AML-193 (cell line): ENCODE measurements at regions not wholly inside any gene's neighbourhood (a gene's known extent, or its start where the extent isn't known, plus 50 kb on each side); places are given as distances from the start of the nearest gene placed in this dataset.

Experiments used
- DNase-seq, 2 experiments: peaks; one replicate each; lab custom pipeline; 2025; lab: John Stamatoyannopoulos, UW

DNA sequence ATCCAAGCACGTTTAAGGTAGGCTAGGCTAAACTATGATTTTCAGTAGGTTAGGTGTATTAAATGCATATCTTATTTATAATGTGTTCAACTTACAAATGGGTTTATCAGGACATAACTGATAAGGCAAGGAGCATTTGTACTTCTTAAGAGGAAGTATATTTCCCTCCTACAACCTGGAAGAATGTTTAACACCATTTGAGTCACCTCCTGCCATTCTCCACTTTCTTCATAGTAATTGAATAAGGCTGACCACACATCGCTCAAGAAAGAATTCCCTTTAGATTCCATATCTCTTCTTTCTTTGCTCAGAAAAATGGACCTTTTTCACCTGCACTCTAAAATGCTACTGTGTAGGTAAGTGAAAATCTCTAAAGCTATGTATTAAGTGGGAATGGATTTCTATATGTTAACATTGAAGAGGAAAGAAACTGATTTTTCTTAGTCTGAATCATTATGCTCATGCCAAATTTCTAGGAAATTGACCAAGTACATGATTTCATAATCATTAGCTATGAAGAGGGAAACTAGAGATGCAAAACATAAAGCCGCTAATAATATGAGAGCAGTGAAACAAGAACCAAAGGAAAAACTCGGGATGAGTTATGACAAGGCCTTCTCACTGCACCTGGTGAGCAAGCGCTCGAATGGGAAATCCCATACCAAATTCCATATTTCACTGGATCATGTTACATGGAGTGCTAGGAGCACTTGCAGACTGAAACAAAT lies 210.4 kb downstream of the ALDH8A1 start:
- DNase-seq: no peak

DNA sequence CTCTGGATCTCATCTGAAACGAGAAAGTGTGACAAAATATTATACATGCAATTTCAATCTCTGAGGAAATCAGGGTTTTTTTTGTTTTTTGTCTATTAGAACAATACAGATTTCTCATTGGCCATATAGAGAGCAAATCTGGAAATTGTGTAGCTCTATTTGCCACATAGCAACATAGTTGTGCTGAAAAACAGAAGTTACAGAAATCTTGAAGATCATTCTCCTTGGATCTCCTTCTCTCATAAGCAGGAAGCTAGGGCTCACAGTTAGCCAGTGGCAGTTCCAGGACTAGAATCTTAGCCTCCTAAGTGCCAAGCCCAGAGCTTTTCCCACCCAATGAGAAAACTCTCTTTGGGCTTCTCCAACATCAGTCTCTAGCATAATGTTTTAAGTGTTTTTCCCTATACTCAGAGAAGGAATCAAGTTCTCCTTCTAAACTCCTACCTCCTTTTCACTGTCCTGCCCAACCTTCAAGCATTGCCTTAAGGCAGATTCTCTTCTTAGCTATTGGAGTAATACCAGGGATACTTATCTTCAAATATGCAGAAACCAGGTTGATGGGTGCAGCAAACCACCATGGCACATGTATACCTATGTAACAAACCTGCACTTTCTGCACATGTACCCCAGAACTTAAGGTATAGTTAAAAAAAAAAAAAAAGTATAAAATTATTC lies 211.6 kb downstream of the ALDH8A1 start:
- no peak for DNase-seq

DNA sequence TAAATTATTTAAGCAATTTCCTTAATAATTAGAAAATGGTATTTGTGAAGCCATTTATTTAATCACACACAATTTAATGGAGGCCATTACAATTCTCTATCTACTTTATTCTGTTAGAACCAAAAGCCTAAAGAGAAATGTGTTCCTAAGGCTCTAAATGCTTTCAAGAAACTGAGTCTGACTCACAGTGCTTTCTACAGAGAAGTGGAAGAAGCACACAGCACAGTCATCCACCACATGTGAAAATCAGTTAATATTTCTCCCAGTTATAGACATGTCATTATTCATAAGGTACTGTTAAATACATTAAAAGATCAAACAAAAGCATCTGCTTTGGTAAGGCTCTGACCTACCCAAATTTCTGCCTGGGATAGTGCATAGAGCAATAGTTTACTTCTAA lies 214.4 kb downstream of the ALDH8A1 start:
- DNase-seq: no peak

DNA sequence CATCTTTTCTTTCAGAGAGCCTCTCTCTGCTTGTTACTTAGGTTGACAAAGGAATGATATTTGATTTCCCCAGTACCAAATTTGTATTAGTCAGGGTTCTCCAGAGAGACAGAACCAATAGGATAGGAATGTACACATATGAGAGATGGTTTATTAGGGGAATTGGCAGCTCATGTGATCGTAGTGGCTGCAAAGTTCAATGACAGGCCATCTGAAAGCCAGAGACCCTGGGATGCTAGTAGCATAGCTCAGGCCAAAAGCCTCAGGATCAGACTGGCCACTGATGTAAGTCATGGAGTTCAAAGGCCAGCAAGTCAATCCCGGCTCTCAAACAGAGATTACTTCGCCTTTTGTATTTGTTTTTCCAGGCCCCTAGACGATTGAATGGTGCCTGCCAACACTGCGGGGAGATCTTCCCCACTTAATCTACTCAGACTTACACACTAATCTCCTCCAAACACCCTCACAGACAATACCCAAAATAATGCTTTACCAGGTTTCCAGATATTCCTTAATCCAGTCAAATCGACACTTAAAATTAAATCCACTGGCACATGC lies 215.5 kb downstream of the ALDH8A1 start:
- DNase-seq: no peak

DNA sequence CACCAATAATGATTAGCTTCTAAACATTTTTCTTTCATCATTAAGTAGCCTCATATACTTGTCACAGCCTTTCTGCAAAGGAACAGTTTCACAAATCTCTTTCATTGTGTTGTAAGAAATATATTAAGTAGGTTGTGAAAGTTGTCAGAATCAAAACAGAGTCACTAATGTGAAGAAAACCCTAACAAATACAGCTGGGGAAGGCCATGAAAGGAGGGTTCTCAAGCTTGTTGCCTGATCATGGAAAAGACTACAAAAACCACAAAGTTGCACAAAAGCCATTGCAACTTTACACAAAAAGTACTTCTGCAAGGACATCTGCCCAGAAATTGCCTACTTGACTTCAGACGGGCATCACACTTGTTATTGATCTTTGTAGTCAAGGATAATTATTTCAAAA lies 216.1 kb downstream of the ALDH8A1 start:
- DNase-seq: no peak

DNA sequence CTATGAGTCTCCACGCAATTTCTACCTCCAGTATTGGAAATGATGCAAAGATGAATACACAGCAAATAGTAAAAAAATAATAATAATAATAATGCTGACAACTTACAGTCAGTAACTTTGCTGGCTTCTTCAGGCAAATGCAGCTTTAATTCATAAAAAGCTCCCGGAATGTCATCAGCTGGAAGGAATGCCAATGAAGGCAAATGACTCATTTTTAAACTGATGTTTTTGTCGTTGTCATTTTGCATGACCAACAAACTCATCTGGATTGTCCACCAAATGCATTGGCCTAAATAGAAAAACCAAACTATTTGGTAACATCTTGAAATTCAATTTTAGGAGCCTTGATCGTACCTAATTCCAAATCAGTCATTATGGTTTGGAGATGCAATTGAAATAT lies 217.1 kb downstream of the ALDH8A1 start:
- no peak for DNase-seq

DNA sequence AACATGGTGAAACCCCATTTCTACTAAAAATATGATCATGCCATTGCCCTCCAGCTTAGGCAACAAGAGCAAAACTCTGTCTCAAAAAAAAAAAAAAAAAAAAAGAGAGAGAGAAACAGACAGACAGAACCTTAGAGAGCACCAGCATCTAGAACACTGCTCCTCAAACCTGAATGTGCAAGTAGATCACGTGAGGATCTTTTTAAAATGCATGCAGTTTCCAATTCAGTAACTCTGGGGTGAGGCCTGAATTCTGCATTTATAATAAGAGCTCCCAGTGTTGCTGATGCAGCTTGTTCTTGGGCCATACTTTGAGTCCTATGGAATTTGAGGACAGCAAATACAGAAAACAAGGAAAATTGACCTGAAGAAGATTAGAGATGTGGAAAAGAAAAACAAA lies 218.3 kb downstream of the ALDH8A1 start:
- no peak for DNase-seq

DNA sequence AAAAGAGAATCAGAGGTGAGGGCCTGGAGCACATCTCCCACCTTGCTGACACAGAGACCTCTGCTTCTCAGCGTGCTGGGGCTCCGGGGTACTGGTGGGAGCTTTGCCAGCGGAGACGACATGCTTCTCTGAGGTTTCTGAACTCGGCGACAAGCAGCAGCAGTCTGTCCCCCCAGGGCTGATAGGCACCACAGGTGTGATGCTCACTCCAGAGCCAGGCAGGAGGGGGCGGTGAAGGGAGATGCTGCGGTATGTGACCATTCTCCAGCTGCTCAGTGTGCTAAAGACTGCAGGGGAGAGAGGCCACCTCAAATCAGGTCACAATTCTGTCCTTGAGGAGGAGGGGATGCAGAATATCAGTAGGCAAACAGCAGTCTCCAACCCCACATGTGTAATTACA lies 219.9 kb downstream of the ALDH8A1 start:
- DNase-seq: no peak

DNA sequence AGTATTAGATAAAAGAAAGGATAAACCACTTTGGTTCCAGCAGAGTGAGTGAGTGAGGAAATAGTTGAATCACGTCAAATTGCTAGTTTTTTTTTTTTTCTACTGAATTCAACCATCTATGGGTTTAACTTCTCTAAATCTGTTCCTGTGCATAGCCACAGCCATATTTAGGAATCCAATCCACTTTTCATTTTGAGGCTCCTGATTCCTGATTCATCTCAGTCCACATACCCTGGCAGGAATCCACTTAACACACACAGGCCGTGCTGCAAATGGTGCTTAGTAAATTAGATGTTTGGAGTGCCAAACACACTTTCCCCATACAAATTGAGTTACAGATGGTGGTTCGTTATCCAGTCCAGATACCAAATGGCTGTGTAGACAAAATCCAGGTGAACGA lies 220.3 kb downstream of the ALDH8A1 start:
- no peak for DNase-seq

DNA sequence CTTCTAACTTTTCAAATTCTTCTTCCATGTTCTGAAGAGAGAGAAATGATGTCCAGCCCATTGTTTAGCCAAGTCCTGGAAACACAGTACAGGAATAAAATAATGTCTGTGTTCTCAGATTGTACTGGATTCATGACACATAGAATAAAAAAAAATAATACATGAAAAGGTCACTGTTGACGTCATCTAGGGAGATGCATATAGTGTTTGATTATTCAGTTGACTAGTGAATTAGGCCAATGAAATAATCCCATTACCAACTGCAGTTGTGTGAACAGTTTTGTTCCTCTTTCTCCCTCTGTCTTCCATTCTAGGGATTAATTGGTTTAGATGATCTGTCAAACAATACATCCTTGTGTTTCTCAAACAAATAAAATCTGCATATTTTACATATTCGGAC lies 222.8 kb downstream of the ALDH8A1 start:
- DNase-seq: no peak

DNA sequence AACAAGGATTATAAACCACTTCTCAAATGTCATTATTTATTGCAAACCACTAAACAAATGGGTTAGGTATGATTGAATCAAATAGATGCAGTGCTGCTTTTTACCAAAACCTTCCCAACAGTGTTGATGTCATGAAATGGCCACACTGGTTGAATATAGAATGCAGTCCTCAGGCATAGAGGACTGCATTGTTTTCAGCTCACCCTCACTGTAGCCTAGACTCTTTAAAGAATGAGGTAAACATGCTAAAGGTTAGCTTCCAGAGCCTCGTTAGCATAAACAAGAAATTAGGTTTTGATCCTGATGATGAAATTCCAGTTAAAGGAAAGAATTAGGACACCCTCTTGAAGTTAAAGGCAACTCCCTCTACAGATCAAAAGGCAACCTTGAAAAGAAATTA lies 224.3 kb downstream of the ALDH8A1 start:
- DNase-seq: no peak

DNA sequence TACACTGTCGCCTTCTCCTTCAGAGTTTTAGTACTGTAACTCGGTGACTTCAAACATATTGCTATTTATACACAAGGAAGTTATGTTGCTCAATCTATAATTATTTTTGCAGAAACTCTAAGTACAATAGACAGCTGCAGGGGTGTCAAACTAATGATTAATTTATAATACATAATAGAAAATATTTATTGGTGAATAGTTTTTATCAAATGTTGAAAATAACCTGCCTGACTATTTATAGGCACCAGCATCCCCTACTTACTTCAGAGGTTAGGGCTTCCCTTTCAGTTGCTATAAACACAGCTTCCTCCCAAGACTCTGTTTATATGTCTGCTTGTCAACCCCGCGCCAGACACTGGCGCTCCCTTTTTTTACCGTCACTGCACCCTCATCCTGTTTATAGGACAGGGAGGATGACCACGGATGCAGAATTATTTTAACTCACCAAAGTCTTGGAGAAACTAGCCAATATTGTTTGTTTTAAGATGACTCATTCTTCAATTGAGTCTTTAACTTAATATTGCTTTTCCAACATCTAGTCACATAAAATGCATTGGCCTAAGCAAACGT lies 225.0 kb downstream of the ALDH8A1 start:
- no peak for DNase-seq

DNA sequence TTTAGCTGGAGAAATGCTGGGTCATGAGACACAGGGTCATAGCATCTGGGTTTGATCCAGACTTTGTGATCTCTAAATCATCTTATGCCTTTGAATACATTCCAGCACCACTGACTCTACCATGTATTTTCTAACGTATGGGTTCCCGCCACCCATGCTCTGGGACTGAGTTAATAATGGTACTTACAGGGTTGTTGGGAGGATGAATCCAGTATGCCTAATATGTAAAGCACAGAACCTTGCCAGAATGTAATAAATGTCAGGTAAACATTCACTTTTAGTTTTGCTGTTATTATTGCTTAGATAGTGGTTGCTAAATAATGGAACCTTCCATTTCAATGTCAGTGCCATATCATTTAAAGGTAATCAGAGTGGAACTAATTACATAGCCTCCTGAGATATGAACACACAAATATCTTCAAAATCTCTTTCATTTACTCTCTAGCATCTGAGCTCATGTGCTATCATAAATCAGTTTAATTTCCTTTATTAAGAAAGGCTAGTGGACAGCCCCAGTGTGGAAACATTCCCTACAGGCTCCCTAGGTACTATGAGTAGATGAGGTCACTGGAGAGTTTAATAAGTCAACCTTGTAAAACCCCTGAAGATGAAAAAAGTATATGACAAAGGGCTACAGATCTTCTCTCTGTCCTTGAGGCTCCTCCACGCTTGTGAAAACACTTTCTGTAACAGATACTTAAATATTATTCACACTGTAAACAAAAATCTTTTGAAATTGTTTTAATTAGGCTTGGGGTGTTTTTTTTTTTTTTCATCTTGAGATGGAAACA lies 226.6 kb downstream of the ALDH8A1 start:
- no peak for DNase-seq

DNA sequence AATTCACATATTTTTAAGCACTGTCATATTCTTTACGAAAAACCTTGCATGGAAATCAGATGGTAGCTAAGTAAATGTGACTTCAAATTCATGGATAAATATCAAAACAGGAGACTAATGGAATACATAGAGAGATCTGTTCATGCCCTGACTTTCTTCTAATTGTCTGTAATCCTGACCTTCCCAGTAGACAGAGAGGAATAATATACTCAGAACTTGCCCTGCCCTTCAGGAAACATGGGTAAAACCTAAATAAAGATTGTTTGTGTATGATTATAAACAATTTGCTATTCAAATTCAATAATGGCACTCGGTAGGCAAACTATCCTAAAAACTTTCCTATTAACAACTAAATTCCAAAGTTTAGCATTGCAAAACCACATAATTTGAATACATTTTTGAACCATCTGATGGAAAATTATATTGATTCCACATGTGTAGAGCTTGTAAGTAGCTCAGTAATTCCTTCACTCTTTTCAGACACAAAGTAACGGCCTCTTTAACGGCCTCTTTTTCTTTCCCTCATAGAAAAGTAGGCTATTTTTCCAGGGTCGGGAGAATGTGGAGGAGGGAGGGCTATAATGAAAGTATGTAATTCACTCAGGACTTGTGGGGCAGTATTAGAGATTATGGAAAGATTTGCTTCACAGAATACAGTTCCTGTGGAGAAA lies 227.6 kb downstream of the ALDH8A1 start:
- DNase-seq: no peak

DNA sequence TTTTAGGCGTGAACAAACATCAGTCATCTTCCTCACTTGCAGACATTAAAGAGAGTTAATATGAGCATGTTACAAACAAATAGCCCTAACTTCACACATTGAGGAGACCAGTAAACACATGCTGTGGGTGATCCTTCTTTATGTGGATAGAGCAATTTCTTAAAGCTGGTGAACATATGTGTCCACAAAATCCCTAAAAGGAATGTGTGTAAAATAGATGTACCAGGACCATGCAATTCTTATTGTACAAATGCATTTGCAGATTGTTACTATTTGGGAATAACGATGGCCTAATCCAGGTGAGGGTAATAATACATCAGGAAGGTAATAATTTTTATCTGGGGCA lies 228.9 kb downstream of the ALDH8A1 start:
- DNase-seq: no peak

DNA sequence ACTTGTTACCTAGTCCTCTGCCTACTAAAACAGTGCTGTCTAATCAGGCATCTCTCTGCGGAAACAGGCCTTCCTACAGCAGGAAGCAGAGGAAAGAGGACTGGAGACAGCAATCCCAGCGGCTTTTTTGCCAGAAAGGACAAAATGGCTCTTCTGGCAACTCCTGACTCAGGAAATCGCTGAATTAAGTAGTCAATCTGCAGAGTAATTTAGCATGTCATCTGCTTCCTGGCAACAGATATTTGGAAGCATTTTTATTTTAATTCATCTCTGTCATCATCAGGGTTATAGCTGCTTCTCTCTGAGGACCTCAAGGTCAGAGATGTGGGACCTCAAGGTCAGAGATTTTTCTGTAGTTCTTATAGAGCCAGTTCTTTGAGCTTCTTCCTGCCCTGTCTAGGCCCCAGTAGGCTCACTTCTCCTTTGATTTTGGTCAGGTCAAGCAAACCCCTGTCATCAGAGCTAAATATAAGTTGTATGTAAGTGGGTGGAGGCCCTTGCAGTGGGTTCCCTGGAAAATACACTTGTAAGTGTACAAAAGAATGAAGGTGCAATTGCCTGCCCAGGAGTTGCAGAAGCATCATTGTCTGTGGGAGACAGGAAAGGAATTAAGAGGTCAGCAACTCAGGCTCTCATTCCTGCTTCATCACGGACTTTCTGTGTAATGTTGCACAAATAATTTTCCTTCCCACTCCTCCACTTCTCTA lies 229.4 kb downstream of the ALDH8A1 start:
- no peak for DNase-seq

DNA sequence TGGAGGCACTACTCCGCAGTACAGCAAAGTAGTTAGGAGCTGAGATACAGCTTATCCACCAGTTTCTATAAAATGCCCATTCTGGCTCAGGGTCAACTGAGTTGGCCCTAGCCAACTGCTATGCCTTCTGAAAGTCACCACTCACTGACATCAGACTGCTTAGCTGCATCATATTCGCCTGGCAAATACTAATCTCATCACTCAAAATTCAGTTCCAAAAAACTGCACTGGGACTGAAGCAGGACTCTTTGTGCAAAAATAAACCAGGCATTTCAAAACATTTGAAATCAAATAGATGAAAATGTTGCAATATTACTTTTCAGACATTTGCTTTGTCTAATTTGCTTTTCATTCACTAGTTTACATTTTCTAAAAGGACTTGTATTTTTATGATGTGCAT lies 230.0 kb downstream of the ALDH8A1 start:
- no peak for DNase-seq

DNA sequence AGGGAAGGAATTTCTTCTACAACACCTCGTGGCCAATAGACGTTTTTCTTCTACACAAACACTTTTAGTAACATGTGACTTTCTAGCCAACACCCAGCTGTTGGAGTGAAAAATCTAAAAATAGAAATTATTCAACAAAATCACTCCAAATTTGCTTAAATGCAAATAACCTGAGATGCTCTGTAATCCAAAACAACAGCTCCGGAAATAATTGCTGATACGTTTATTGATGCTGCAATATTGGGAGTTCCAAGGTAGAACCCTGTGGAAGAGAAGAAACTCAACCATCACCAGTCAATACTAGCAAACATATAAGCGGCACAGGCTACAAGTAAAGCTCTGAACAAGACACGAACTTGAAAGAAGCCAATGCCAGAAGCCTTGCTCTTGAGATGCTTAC lies 230.6 kb downstream of the ALDH8A1 start:
- DNase-seq: no peak

DNA sequence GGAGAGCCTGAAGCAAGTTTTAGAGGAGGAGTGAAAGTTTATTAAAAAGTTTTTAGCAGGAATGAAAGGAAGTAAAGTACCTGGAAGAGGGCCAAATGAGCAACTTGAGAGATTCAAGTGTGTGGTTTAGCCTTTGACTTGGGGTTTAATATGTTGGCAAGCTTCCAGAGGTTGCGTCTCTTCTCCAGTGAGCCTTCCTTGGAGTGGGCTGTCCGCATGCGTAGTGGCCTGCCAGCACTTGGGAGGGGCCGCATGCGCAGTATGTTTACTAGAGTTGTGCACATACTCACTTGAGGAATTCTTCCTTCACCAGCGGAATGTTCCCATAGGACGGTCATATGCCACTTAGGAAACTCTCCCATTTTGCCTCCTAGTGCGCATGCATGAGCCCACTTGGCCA lies 235.2 kb downstream of the ALDH8A1 start:
- DNase-seq: no peak

DNA sequence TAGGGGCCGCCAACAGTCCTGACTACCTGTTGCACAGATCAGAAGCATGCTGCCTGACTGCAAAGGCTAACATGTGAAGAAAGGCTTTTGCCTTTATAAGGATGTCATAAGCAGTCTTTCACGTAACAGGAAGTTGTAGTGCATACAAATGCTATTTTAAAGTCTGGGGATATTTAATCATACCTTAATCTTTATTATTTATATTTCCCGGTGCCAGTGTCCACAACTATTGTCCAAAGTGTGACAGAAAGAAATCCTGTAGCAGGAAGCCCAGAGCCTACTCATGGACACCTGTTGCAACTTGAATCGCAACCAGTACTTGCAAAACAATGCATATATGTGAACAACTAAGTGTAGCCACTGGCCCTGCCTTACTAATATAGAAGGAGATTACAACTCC lies 235.8 kb downstream of the ALDH8A1 start:
- DNase-seq: no peak

DNA sequence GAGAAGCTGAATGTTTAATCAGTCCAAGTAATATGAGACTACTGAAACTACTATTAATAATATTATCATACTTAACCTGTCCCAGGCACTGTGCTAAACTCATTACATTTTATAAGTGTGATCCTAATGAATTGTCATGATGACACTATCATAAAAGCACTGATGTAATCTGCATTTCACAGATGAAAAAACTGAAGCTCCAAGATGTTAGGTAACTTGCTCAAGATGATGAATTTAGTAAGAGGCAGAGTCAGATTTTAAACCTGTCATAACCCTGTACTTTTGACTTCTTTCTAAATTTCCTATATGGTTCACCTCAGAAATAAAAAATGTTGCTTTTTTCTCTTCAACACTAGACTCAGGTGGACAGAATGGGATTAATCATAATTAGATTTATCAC lies 237.6 kb downstream of the ALDH8A1 start:
- no peak for DNase-seq
